ENCODE measurements at regions not wholly inside any gene's neighbourhood (a gene's known extent, or its start where the extent isn't known, plus 50 kb on each side); places are given as distances from the start of the nearest gene placed in this dataset.
"Not testable (repeated sequence)": the region's sequence is repeated elsewhere in the genome, so short reads cannot be mapped to it uniquely, and the experiment has no call there.

- no peaks in the 10 kb centered on the region for H3K36me3 ChIP-seq (ENCODE audit: insufficient read depth in 1 of 2, low read depth in 1 of 2)
- WGBS, 3 donors, result 51 to 62% (median 57%) methylated on average over 3 of the region's 3 CpGs
- DNase-seq (no peak), ATAC-seq (no peak)
- H3K27me3 ChIP-seq (ENCODE audit: insufficient read depth in 3 of 3, low read length in 2 of 3), result no peaks in the 10 kb centered on the region
- H3K27ac ChIP-seq, result no peak overlapping the region
- intact Hi-C loops (cut with DNase I), result no loop called here
- no peak overlapping the region for H3K4me3 ChIP-seq
- no peak for TF ChIP-seq CTCF (IDR thresholded peaks at IDR 0.05)
- H3K9me3 ChIP-seq, result no peaks in the 10 kb centered on the region
- H3K4me1 ChIP-seq, result no peaks in the 10 kb centered on the region
Measured at GRCh38 chr7:88586890-88587289, 172.6 kb upstream of the ZNF804B start.

- H3K9me3 ChIP-seq, result no peaks in the 10 kb centered on the region
- no peaks in the 10 kb centered on the region for H3K4me1 ChIP-seq
- H3K27ac ChIP-seq, result no peak overlapping the region
- H3K36me3 ChIP-seq (ENCODE audit: insufficient read depth in 1 of 2, low read depth in 1 of 2), result no peaks in the 10 kb centered on the region
- no peak overlapping the region for H3K4me3 ChIP-seq
- ATAC-seq, result no peak
- no peak for DNase-seq
- intact Hi-C loops (cut with DNase I), result no loop called here
- 77 to 87% (median 84%) methylated on average over 3 of the region's 3 CpGs for WGBS, 3 donors
- no peak for TF ChIP-seq CTCF (IDR thresholded peaks at IDR 0.05)
- no peaks in the 10 kb centered on the region for H3K27me3 ChIP-seq (ENCODE audit: insufficient read depth in 3 of 3, low read length in 2 of 3)
Measured at GRCh38 chr7:88586219-88586618, 173.3 kb upstream of the ZNF804B start.

- TF ChIP-seq CTCF (IDR thresholded peaks at IDR 0.05), result no peak
- no peaks in the 10 kb centered on the region for H3K27me3 ChIP-seq (ENCODE audit: insufficient read depth in 3 of 3, low read length in 2 of 3)
- H3K36me3 ChIP-seq (ENCODE audit: insufficient read depth in 1 of 2, low read depth in 1 of 2), result no peaks in the 10 kb centered on the region
- ATAC-seq (no peak), DNase-seq (no peak)
- H3K27ac ChIP-seq, result no peak overlapping the region
- no peaks in the 10 kb centered on the region for H3K4me1 ChIP-seq
- 46 to 55% (median 50%) methylated on average over 2 of the region's 2 CpGs for WGBS, 3 donors
- intact Hi-C loops (cut with DNase I), result no loop called here
- H3K4me3 ChIP-seq, result no peak overlapping the region
- H3K9me3 ChIP-seq, result no peaks in the 10 kb centered on the region
Measured at GRCh38 chr7:88576720-88577119, 182.8 kb upstream of the ZNF804B start.

- intact Hi-C loops (cut with DNase I), result no loop called here
- Histone ChIP-seq H3K4me1 (no peaks in the 10 kb centered on the region), H3K9me3 (no peaks in the 10 kb centered on the region), H3K27me3 (ENCODE audit: insufficient read depth in 3 of 3, low read length in 2 of 3) (no peaks in the 10 kb centered on the region), H3K27ac (no peak overlapping the region), H3K36me3 (ENCODE audit: insufficient read depth in 1 of 2, low read depth in 1 of 2) (no peaks in the 10 kb centered on the region), H3K4me3 (no peak overlapping the region)
- DNase-seq (no peak), ATAC-seq (no peak)
- 32 to 48% (median 38%) methylated on average over 6 of the region's 6 CpGs for WGBS, 3 donors
- TF ChIP-seq CTCF (IDR thresholded peaks at IDR 0.05), result no peak
Measured at GRCh38 chr7:88566162-88566729, 193.3 kb upstream of the ZNF804B start.

GRCh38 chr7:88565401-88565800 lies 194.1 kb upstream of the ZNF804B start:
- Histone ChIP-seq H3K27ac (no peak overlapping the region), H3K4me1 (no peaks in the 10 kb centered on the region), H3K4me3 (no peak overlapping the region), H3K36me3 (ENCODE audit: insufficient read depth in 1 of 2, low read depth in 1 of 2) (no peaks in the 10 kb centered on the region), H3K9me3 (no peaks in the 10 kb centered on the region), H3K27me3 (ENCODE audit: insufficient read depth in 3 of 3, low read length in 2 of 3) (no peaks in the 10 kb centered on the region)
- no peak for TF ChIP-seq CTCF (IDR thresholded peaks at IDR 0.05)
- ATAC-seq, result no peak
- DNase-seq, result no peak
- WGBS, 3 donors, result 94 to 96% (median 94%) methylated on average over 9 of the region's 9 CpGs
- intact Hi-C loops (cut with DNase I), result no loop called here

GRCh38 chr7:88556441-88556840 lies 203.1 kb upstream of the ZNF804B start:
- ATAC-seq; H3K4me1 ChIP-seq; H3K27me3 ChIP-seq (ENCODE audit: insufficient read depth in 3 of 3, low read length in 2 of 3); H3K36me3 ChIP-seq (ENCODE audit: insufficient read depth in 1 of 2, low read depth in 1 of 2); intact Hi-C loops (cut with DNase I); H3K9me3 ChIP-seq; H3K4me3 ChIP-seq; DNase-seq; H3K27ac ChIP-seq: not testable (repeated sequence)
- 95 to 98% (median 96%) methylated on average over 17 of the region's 17 CpGs for WGBS, 3 donors

GRCh38 chr7:88554847-88555246 lies 204.7 kb upstream of the ZNF804B start:
- WGBS, 3 donors, result 79 to 84% (median 84%) methylated on average over 3 to 4 of the region's 4 CpGs
- intact Hi-C loops (cut with DNase I); H3K4me1 ChIP-seq; H3K4me3 ChIP-seq; H3K36me3 ChIP-seq (ENCODE audit: insufficient read depth in 1 of 2, low read depth in 1 of 2); H3K27me3 ChIP-seq (ENCODE audit: insufficient read depth in 3 of 3, low read length in 2 of 3); H3K9me3 ChIP-seq; H3K27ac ChIP-seq; ATAC-seq; DNase-seq: not testable (repeated sequence)
